H9 (cell line): ENCODE measurements at regions not wholly inside any gene's neighbourhood (a gene's known extent, or its start where the extent isn't known, plus 50 kb on each side); places are given as distances from the start of the nearest gene placed in this dataset.

Experiments used
- DNase-seq: peaks from one replicate; pipeline ENCODE4 v3.0.0-alpha.2; 2017
- H2AFZ ChIP-seq: one replicate; pipeline ENCODE4 v1.6.1; 2013; ENCODE audit warnings: mild to moderate bottlenecking, low read length, control low read depth, moderate library complexity
- H2AK5ac ChIP-seq: 2 replicates; pipeline ENCODE4 v1.6.1; 2013; ENCODE audit warnings: low read length, control low read depth, mixed read lengths; ENCODE audit not compliant: insufficient read length
- H2BK120ac ChIP-seq: one replicate; pipeline ENCODE4 v1.6.1; 2013; ENCODE audit warnings: low read depth, mild to moderate bottlenecking, low read length, control low read depth, inconsistent platforms; ENCODE audit not compliant: poor library complexity, severe bottlenecking
- H2BK12ac ChIP-seq: 2 replicates; pipeline ENCODE4 v1.6.1; 2013; ENCODE audit warnings: low read length, control low read depth, mixed read lengths, low read depth; ENCODE audit not compliant: insufficient read length
- H2BK15ac ChIP-seq: 2 replicates; pipeline ENCODE4 v1.6.1; 2013; ENCODE audit warnings: low read depth, low read length, control low read depth
- H2BK20ac ChIP-seq: one replicate; pipeline ENCODE4 v1.6.1; 2013; ENCODE audit warnings: low read depth, mild to moderate bottlenecking, low read length, control low read depth, inconsistent platforms; ENCODE audit not compliant: poor library complexity, severe bottlenecking
- H2BK5ac ChIP-seq: 2 replicates; pipeline ENCODE4 v1.6.1; 2013; ENCODE audit warnings: low read length, control low read depth, mixed read lengths; ENCODE audit not compliant: insufficient read length
- H3K14ac ChIP-seq: 2 replicates; pipeline ENCODE4 v1.6.1; 2013; ENCODE audit warnings: low read length, control low read depth; ENCODE audit not compliant: insufficient read depth
- H3K18ac ChIP-seq: 2 replicates; pipeline ENCODE4 v1.6.1; 2013; ENCODE audit warnings: low read depth, mild to moderate bottlenecking, mixed read lengths, low read length, control low read depth; ENCODE audit not compliant: insufficient read length
- H3K23ac ChIP-seq: 2 replicates; pipeline ENCODE4 v1.6.1; 2013; ENCODE audit warnings: low read length, control low read depth, mixed read lengths, low read depth; ENCODE audit not compliant: insufficient read length
- H3K23me2 ChIP-seq: 2 replicates; pipeline ENCODE4 v1.6.1; 2013; ENCODE audit warnings: low read depth, mild to moderate bottlenecking, mixed read lengths, low read length, control low read depth; ENCODE audit not compliant: insufficient read length, poor library complexity, severe bottlenecking
- H3K27ac ChIP-seq: 2 replicates; pipeline ENCODE4 v1.5.1; 2013; ENCODE audit warnings: low read length, control low read depth, mixed read lengths, low read depth; ENCODE audit not compliant: insufficient read length
- H3K27me3 ChIP-seq: 2 replicates; pipeline ENCODE4 v1.6.1; 2013; ENCODE audit warnings: low read length, control low read depth, inconsistent platforms; ENCODE audit not compliant: insufficient read depth
- H3K4ac ChIP-seq: 2 replicates; pipeline ENCODE4 v1.6.1; 2013; ENCODE audit warnings: low read depth, mild to moderate bottlenecking, control low read depth, inconsistent platforms, low read length, moderate library complexity
- H3K4me1 ChIP-seq: 2 replicates; pipeline ENCODE4 v1.6.1; 2013; ENCODE audit warnings: low read length, control low read depth, inconsistent platforms; ENCODE audit not compliant: insufficient read depth
- H3K4me2 ChIP-seq: 2 replicates; pipeline ENCODE4 v1.6.1; 2013; ENCODE audit warnings: low read length, control low read depth, mixed read lengths; ENCODE audit not compliant: insufficient read length, insufficient read depth
- H3K56ac ChIP-seq: 2 replicates; pipeline ENCODE4 v1.6.1; 2013; ENCODE audit warnings: low read depth, mild to moderate bottlenecking, mixed read lengths, low read length, control low read depth; ENCODE audit not compliant: insufficient read length
- H3K79me1 ChIP-seq: 2 replicates; pipeline ENCODE4 v1.6.1; 2013; ENCODE audit warnings: low read depth, mild to moderate bottlenecking, moderate library complexity, low read length, control low read depth, inconsistent platforms; ENCODE audit not compliant: insufficient read depth, poor library complexity, severe bottlenecking
- H3K79me2 ChIP-seq: 2 replicates; pipeline ENCODE4 v1.6.1; 2013; ENCODE audit warnings: low read length, control low read depth, inconsistent platforms; ENCODE audit not compliant: insufficient read depth
- H3K9ac ChIP-seq: 2 replicates; pipeline ENCODE4 v1.6.1; 2013; ENCODE audit warnings: low read length, control low read depth, mixed read lengths; ENCODE audit not compliant: insufficient read length; ENCODE audit errors: extremely low read depth
- H3K9me3 ChIP-seq: one replicate; pipeline ENCODE4 v1.6.1; 2013; ENCODE audit warnings: low read depth, low read length, inconsistent platforms; ENCODE audit not compliant: control insufficient read depth
- H3T11ph ChIP-seq: one replicate; pipeline ENCODE4 v1.6.1; 2013; ENCODE audit warnings: mild to moderate bottlenecking, low read length, control low read depth, inconsistent platforms
- H4K20me1 ChIP-seq: one replicate; pipeline ENCODE4 v1.6.1; 2013; ENCODE audit not compliant: control insufficient read depth, insufficient read length, insufficient read depth
- H4K5ac ChIP-seq: 2 replicates; pipeline ENCODE4 v1.6.1; 2013; ENCODE audit warnings: low read depth, mild to moderate bottlenecking, mixed read lengths, low read length, control low read depth; ENCODE audit not compliant: insufficient read length
- H4K8ac ChIP-seq: replicated peaks from 2 replicates; pipeline ENCODE4 v1.6.1; 2013; ENCODE audit warnings: low read length, control low read depth, mixed read lengths, low read depth; ENCODE audit not compliant: insufficient read length
- H4K91ac ChIP-seq: 2 replicates; pipeline ENCODE4 v1.6.1; 2013; ENCODE audit warnings: low read depth, mild to moderate bottlenecking, moderate library complexity, mixed read lengths, low read length, control low read depth; ENCODE audit not compliant: insufficient read length
- H3K27ac Mint-ChIP-seq, 3 experiments: 2 replicates in 2 of 3; 3 replicates in 1 of 3; pipeline ENCODE4 v1.8.0; 2020 to 2021; ENCODE audit warnings: mixed read lengths in 3 of 3, mild to moderate bottlenecking in 1 of 3, moderate library complexity in 1 of 3
- H3K27me3 Mint-ChIP-seq: 2 replicates; pipeline ENCODE4 v1.8.0; 2021; ENCODE audit warnings: low read depth, mild to moderate bottlenecking, moderate library complexity, mixed read lengths
- H3K36me3 Mint-ChIP-seq, 3 experiments: 2 replicates in 2 of 3; 3 replicates in 1 of 3; pipeline ENCODE4 v1.8.0; 2020 to 2021; ENCODE audit warnings: low read depth in 3 of 3, mixed read lengths in 3 of 3; ENCODE audit not compliant: insufficient read depth in 1 of 3
- H3K4me1 Mint-ChIP-seq, 2 experiments: 2 replicates each; pipeline ENCODE4 v1.8.0; 2020; ENCODE audit warnings: mixed read lengths in 2 of 2
- H3K4me3 Mint-ChIP-seq, 2 experiments: 2 replicates in 1 of 2; 3 replicates in 1 of 2; pipeline ENCODE4 v1.8.0; 2020 to 2021; ENCODE audit warnings: mild to moderate bottlenecking in 2 of 2, mixed read lengths in 2 of 2, moderate library complexity in 1 of 2
- H3K9me3 Mint-ChIP-seq, 2 experiments: 2 replicates in 1 of 2; 3 replicates in 1 of 2; pipeline ENCODE4 v1.8.0; 2020; ENCODE audit warnings: mild to moderate bottlenecking in 2 of 2, mixed read lengths in 2 of 2, moderate library complexity in 1 of 2
- CTCF ChIP-seq: fragments of 200-600 bp; sonication (generic); conservative IDR thresholded peaks from 3 replicates; pipeline ENCODE4 v1.8.0; 2021; ENCODE audit warnings: antibody characterized with exemption, mild to moderate bottlenecking
- WGBS: extraction: QIAGEN DNeasy Blood & Tissue Kit; methylation state at CpG from one replicate; pipeline ENCODE4 v1.1.7; 2013; ENCODE audit warnings: missing lambda C conversion rate, low lambda C conversion rate, mixed read lengths; ENCODE audit not compliant: insufficient read length; ENCODE audit errors: extremely low coverage; 5-methylcytosine and 5-hydroxymethylcytosine counted together

GRCh38 chr4:124899997-124900396 lies 187.5 kb upstream of the ANKRD50 start:
- Histone ChIP-seq H3K18ac (no peak overlapping the region), H3K23ac (no peak overlapping the region), H4K5ac (no peak overlapping the region), H3K79me2 (no peaks in the 10 kb centered on the region), H2BK120ac (no peak overlapping the region), H4K91ac (no peak overlapping the region), H2AFZ (no peak overlapping the region), H4K20me1 (no peaks in the 10 kb centered on the region), H3K9ac (no peak overlapping the region), H2BK12ac (no peak overlapping the region), H2BK20ac (no peak overlapping the region), H3K56ac (no peak overlapping the region), H3K79me1 (no peaks in the 10 kb centered on the region), H2BK15ac (no peak overlapping the region), H3K9me3 (no peaks in the 10 kb centered on the region), H4K8ac (no peak overlapping the region), H3K14ac (no peak overlapping the region), H3K23me2 (no peaks in the 10 kb centered on the region), H2BK5ac (no peak overlapping the region), H3K27ac (no peak overlapping the region), H3T11ph (no peak overlapping the region), H3K4ac (no peak overlapping the region), H3K4me1 (no peaks in the 10 kb centered on the region; the same call in 1 of the 2 replicates), H2AK5ac (no peak overlapping the region), H3K27me3 (no peaks in the 10 kb centered on the region), H3K4me2 (no peak overlapping the region)
- WGBS: no CpG with 5 or more reads among the region's 5 CpGs
- Mint-ChIP-seq H3K27me3 (no peaks in the 10 kb centered on the region), H3K9me3 (peaks cover 5% of the 10 kb centered on the region in 2 experiments; a peak in 4 of 5 replicates), H3K36me3 (peaks cover 2 to 6% (median 2%) of the 10 kb centered on the region in 3 experiments; a peak in 2 of 7 replicates), H3K27ac (peak overlapping the region in 2 of 3 experiments; percentile 3 to 58; a peak in 4 of 7 replicates), H3K4me1 (peaks cover 13 to 20% of the 10 kb centered on the region in 2 experiments), H3K4me3 (no peak overlapping the region)
- TF ChIP-seq CTCF: no peak
- DNase-seq: no peak
